ENCODE measurements at regions not wholly inside any gene's neighbourhood (a gene's known extent, or its start where the extent isn't known, plus 50 kb on each side); places are given as distances from the start of the nearest gene placed in this dataset.
A peak's percentile ranks its signal among the peaks of the same experiment; 100 is the strongest.
"Not testable (repeated sequence)": the region's sequence is repeated elsewhere in the genome, so short reads cannot be mapped to it uniquely, and the experiment has no call there.

DNA sequence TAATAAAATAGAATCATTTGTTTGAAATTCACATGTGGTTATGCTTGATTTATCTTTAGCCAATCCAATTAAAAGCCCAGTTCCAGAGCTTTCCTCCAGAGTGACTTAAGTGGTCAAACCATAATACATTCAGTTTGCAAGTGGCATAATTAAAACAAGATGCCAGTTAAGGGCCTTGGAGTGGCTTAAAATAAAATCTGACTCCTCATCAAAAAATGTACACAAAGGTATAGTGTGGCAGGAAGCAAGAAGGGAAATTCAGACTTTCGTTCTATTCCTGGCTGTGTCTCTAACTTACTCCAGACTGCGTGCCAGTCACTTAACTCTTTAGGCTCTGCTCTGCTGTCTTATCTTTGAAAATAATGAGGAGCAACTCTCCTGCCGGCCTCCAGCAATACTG is 215.9 kb upstream of the PRNP start:
- peak; percentile 93 for DNase-seq (ENCODE audit: extremely low read depth, low read depth)
- TF ChIP-seq, protein P1, sequence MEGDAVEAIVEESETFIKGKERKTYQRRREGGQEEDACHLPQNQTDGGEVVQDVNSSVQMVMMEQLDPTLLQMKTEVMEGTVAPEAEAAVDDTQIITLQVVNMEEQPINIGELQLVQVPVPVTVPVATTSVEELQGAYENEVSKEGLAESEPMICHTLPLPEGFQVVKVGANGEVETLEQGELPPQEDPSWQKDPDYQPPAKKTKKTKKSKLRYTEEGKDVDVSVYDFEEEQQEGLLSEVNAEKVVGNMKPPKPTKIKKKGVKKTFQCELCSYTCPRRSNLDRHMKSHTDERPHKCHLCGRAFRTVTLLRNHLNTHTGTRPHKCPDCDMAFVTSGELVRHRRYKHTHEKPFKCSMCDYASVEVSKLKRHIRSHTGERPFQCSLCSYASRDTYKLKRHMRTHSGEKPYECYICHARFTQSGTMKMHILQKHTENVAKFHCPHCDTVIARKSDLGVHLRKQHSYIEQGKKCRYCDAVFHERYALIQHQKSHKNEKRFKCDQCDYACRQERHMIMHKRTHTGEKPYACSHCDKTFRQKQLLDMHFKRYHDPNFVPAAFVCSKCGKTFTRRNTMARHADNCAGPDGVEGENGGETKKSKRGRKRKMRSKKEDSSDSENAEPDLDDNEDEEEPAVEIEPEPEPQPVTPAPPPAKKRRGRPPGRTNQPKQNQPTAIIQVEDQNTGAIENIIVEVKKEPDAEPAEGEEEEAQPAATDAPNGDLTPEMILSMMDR (IDR thresholded peaks at IDR 0.05; ENCODE audit: low read depth, low read length), result peak; percentile 23

GRCh38 chr20:4469910-4470309 is 216.3 kb upstream of the PRNP start:
- TF ChIP-seq, protein P1 (IDR thresholded peaks at IDR 0.05; ENCODE audit: low read depth, low read length), result no peak
- no peak for DNase-seq (ENCODE audit: extremely low read depth, low read depth)

GRCh38 chr20:4468114-4468513 is 218.1 kb upstream of the PRNP start:
- no peak for DNase-seq (ENCODE audit: extremely low read depth, low read depth)
- TF ChIP-seq, protein P1 (IDR thresholded peaks at IDR 0.05; ENCODE audit: low read depth, low read length), result no peak

DNA sequence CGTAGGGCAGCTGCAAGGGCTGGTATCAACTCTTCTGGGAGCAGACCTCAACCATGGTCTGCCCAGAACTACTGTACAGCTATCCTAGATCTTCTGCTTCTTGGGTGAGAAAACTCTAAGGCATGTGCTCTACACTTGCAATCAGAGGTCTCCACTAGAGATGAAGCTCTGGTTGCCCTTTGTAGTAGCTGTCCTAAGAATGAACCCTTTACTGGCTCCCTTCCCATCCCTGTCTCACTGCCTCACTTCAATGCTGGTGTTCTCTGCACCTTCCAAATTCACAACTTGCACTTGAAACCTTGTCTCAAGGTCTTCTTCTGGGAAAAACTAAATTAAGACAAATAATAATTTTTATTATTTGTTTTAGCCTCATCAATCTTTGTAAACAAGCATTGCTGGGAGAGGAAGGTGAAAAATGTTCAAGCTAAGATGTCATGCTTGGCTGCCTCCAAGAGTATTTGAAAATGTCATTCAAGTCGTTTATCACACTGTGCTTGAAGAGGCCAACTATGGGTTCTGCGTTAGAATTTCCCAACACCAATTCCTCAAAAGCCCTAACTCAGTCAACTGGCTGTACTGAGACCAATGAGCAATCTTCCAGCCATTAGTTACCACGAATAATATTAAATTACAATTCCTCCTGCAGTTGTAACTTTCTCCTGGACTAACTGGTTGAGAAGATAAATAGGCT is 216.9 kb upstream of the ADRA1D start:
- TF ChIP-seq, protein P1 (IDR thresholded peaks at IDR 0.05; ENCODE audit: low read depth, low read length), result no peak
- no peak for DNase-seq (ENCODE audit: extremely low read depth, low read depth)

GRCh38 chr20:4465212-4465611 is 216.1 kb upstream of the ADRA1D start:
- no peak for DNase-seq (ENCODE audit: extremely low read depth, low read depth)
- TF ChIP-seq, protein P1 (IDR thresholded peaks at IDR 0.05; ENCODE audit: low read depth, low read length), result no peak

GRCh38 chr20:4462801-4463200 is 213.7 kb upstream of the ADRA1D start:
- DNase-seq (ENCODE audit: extremely low read depth, low read depth), result not testable (repeated sequence)

- TF ChIP-seq, protein P1 (IDR thresholded peaks at IDR 0.05; ENCODE audit: low read depth, low read length), result no peak
- DNase-seq (ENCODE audit: extremely low read depth, low read depth), result no peak
These were observed 210.0 kb upstream of the ADRA1D start for GRCh38 chr20:4459081-4459480.
